HFF-Myc (cell line): ENCODE measurements at regions not wholly inside any gene's neighbourhood (a gene's known extent, or its start where the extent isn't known, plus 50 kb on each side); places are given as distances from the start of the nearest gene placed in this dataset.

Experiments used
- DNase-seq: peaks from one replicate; pipeline ENCODE4 v3.0.0-alpha.2; 2011; ENCODE audit warnings: low read depth; ENCODE audit errors: extremely low read depth
- H3K4me3 ChIP-seq: replicated peaks from 2 replicates; pipeline ENCODE4 v1.5.1; 2011; ENCODE audit warnings: low read depth, mild to moderate bottlenecking, control low read depth, low read length
- TF ChIP-seq, protein P1 (sequence below): IDR thresholded peaks from 2 replicates; pipeline ENCODE4 v1.5.1; 2012; ENCODE audit warnings: mild to moderate bottlenecking, low read depth, low read length, control low read depth; ENCODE audit errors: missing control alignments

DNA sequence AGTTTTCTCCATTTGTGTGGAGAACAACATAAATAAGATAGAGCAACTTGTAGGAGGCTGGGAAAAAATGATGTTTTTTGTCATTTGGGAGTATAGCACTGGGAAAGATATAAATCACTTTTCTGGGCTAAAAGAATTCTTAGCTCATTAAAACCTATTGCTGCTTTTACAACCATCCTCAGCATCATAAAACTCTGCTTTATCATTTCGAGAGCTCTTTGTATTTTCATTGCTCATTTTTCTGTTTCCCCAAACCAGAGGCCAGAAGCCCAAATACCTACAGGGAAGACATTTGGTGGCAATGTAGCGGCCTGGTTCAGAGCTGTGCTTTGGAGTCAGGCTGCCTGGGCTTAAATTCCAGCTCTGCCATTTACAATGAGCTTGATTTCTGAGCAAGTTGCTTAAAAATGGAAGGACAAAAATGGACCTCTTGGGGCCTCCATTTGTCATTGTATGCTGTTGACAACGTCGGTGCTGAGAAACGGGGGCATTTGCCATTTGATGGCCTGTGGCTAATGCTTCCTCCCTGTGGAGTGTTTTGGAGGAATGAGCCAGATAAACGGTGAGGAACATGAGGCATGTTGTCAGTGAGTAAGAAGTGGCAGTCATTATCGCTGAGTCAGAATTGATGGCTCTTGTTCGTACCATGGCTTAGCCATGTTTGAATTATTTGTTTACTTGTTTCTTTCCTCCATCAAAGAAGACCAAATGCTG lies 260.0 kb downstream of the EBLN2 start:
- no peak for DNase-seq
- no peak overlapping the region for H3K4me3 ChIP-seq
- TF ChIP-seq, protein P1, sequence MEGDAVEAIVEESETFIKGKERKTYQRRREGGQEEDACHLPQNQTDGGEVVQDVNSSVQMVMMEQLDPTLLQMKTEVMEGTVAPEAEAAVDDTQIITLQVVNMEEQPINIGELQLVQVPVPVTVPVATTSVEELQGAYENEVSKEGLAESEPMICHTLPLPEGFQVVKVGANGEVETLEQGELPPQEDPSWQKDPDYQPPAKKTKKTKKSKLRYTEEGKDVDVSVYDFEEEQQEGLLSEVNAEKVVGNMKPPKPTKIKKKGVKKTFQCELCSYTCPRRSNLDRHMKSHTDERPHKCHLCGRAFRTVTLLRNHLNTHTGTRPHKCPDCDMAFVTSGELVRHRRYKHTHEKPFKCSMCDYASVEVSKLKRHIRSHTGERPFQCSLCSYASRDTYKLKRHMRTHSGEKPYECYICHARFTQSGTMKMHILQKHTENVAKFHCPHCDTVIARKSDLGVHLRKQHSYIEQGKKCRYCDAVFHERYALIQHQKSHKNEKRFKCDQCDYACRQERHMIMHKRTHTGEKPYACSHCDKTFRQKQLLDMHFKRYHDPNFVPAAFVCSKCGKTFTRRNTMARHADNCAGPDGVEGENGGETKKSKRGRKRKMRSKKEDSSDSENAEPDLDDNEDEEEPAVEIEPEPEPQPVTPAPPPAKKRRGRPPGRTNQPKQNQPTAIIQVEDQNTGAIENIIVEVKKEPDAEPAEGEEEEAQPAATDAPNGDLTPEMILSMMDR, result no peak

DNA sequence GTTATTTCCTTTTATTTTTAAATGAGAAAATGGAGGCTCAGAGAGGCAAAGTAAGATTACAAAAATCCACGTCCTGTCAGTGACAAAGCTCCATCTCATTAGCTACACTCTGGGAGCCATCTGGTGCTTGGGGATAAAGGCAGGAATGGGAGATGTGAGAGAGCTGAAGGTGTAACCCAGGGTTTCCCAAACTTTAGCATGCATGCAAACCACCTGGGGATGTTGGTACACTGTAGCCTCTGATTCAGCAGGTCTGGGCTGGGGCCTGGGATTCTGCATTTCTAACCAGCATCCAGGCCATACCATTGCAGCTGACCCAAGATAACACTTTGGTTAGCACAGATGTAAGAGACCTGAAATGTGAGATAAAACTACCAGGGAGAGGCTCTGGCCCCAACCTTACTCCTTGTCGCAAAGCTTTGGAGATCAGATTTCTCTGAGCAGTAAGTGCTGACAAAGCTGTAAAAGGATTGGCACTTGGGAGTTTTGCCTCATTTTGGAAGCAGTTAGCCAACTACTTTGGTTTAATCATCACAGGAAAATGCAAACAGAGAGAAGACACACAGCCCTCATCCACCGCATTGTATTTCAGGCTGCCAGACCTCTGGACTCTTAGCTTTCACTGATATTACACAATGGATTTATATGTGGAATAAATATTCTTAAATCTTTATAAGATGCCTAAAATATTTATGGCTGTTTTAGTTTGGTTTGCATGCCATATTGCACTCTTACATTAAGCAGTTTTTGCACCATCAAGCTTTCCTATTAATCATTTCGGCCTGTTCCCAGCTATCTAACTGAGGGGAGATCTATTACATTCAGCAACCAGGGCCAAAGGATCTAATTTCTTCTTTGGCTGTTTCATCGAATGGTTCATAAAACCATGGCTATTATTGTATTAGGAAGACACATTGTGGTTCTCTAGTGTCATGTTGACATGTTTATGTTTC lies 263.0 kb downstream of the EBLN2 start:
- no peak overlapping the region for H3K4me3 ChIP-seq
- DNase-seq, result no peak
- TF ChIP-seq, protein P1, result no peak

DNA sequence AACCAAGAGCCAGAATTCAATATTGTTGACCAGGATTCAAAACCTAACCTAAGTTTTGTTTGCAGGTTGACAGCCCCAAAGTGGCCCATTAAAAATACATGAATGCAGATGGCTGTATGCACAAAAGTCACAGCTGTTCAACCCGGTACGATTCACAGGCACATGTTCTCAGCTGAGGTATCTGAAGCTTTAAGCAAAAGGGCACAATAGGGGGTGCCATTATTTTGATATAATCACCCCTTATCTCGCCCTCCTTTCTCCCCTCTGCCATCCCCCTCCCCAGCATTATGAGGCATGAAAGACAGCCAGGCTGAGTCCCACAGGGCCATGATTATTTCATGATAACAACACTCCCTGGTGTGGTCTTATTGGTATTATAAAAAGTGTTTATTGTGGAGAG lies 264.9 kb downstream of the EBLN2 start:
- no peak overlapping the region for H3K4me3 ChIP-seq
- no peak for DNase-seq
- TF ChIP-seq, protein P1, result no peak

DNA sequence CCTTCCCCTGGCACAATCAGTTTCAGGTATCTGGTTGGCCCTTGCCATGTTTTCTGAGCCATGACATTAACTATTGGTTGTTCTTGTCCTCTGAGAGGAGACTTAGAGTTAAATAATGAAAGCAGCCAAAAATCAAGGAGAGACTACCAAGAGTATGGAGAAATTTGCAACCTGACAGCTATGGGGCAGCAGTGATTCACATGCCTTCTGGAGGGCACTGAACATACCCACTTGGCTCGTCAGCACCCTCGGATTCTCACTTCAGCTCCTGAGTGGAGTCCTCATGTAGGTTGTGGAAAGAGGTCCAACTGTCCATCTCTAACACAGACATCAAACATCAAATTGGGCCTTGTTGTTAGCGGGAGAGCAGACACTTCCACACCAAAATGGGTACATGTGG lies 265.6 kb downstream of the EBLN2 start:
- no peak for DNase-seq
- TF ChIP-seq, protein P1, result no peak
- H3K4me3 ChIP-seq, result no peak overlapping the region
